DND-41 (cell line): ENCODE measurements at regions not wholly inside any gene's neighbourhood (a gene's known extent, or its start where the extent isn't known, plus 50 kb on each side); places are given as distances from the start of the nearest gene placed in this dataset.

ENCODE experiments used
- ATAC-seq: fragments of 200-7000 bp; cut with Tn5 transposase; 3 replicates; pipeline ENCODE4 v1.9.1; 2021; ENCODE audit warnings: low read depth; ENCODE audit not compliant: insufficient read depth
- DNase-seq: peaks from one replicate; pipeline ENCODE4 v3.0.0-alpha.2; 2020
- H2AFZ ChIP-seq: 2 replicates; pipeline ENCODE4 v1.6.0; 2012; ENCODE audit warnings: low read depth, low read length
- H3K27ac ChIP-seq: 2 replicates; pipeline ENCODE4 v1.5.1; 2012; ENCODE audit warnings: low read length, inconsistent platforms
- H3K27me3 ChIP-seq: fragments of 200-600 bp; sonication (generic); 2 replicates; pipeline ENCODE4 v1.6.0; 2012; ENCODE audit warnings: low read length, mild to moderate bottlenecking, inconsistent platforms; ENCODE audit not compliant: insufficient read depth, poor library complexity
- H3K36me3 ChIP-seq: 2 replicates; pipeline ENCODE4 v1.5.1; 2012; ENCODE audit warnings: low read length, inconsistent platforms; ENCODE audit not compliant: insufficient read depth
- H3K4me1 ChIP-seq: 2 replicates; pipeline ENCODE4 v1.5.1; 2012; ENCODE audit warnings: mild to moderate bottlenecking, low read length; ENCODE audit not compliant: insufficient read depth
- H3K4me2 ChIP-seq: 2 replicates; pipeline ENCODE4 v1.6.0; 2012; ENCODE audit warnings: mild to moderate bottlenecking, moderate library complexity, low read length, inconsistent platforms; ENCODE audit not compliant: insufficient read depth
- H3K4me3 ChIP-seq, 2 experiments: fragments of 200-600 bp in 1 of 2; shearing (Covaris generic) in 1 of 2; 2 replicates each; pipeline ENCODE4 v1.5.1; 2012 to 2016; ENCODE audit warnings: inconsistent platforms in 2 of 2, low read length in 2 of 2, mild to moderate bottlenecking in 2 of 2, low read depth in 1 of 2, moderate library complexity in 1 of 2
- H3K79me2 ChIP-seq: 2 replicates; pipeline ENCODE4 v1.6.0; 2012; ENCODE audit warnings: low read length, inconsistent platforms; ENCODE audit not compliant: insufficient read depth
- H3K9ac ChIP-seq: 2 replicates; pipeline ENCODE4 v1.6.0; 2012; ENCODE audit warnings: low read depth, mild to moderate bottlenecking, inconsistent platforms, low read length, moderate library complexity
- H3K9me3 ChIP-seq: 2 replicates; pipeline ENCODE4 v1.5.1; 2012; ENCODE audit warnings: low read length, moderate library complexity, mild to moderate bottlenecking, inconsistent platforms; ENCODE audit not compliant: insufficient read depth, severe bottlenecking
- H4K20me1 ChIP-seq: 2 replicates; pipeline ENCODE4 v1.6.0; 2012; ENCODE audit warnings: low read length; ENCODE audit not compliant: insufficient read depth
- CTCF ChIP-seq: IDR thresholded peaks from 2 replicates; pipeline ENCODE4 v1.5.1; 2012; ENCODE audit warnings: borderline replicate concordance, low read length, moderate library complexity, mild to moderate bottlenecking; ENCODE audit not compliant: poor library complexity, severe bottlenecking; ENCODE audit errors: extremely low read depth
- EZH2 ChIP-seq: IDR thresholded peaks from 3 replicates; pipeline ENCODE4 v1.6.1; 2012; ENCODE audit warnings: borderline replicate concordance, low read depth, mild to moderate bottlenecking, moderate library complexity, low read length, inconsistent platforms; ENCODE audit not compliant: severe bottlenecking

GRCh38 chr15:39022532-39023305 lies 458.1 kb upstream of the RASGRP1 start:
- no peak for DNase-seq
- no peak overlapping the region for H3K4me2 ChIP-seq
- H3K79me2 ChIP-seq, result no peaks in the 10 kb centered on the region
- no peaks in the 10 kb centered on the region for H3K36me3 ChIP-seq
- no peak overlapping the region for H2AFZ ChIP-seq
- H3K9ac ChIP-seq, result no peak overlapping the region
- H3K4me3 ChIP-seq, result no peak overlapping the region
- ATAC-seq, result no peak
- no peaks in the 10 kb centered on the region for H4K20me1 ChIP-seq
- peaks cover 6% of the 10 kb centered on the region for H3K27me3 ChIP-seq
- H3K9me3 ChIP-seq, result no peaks in the 10 kb centered on the region
- TF ChIP-seq CTCF (no peak), EZH2 (no peak)
- H3K4me1 ChIP-seq, result no peaks in the 10 kb centered on the region
- H3K27ac ChIP-seq, result no peak overlapping the region

- no peak for TF ChIP-seq CTCF
- TF ChIP-seq EZH2, result no peak
- Histone ChIP-seq H3K79me2 (no peaks in the 10 kb centered on the region), H3K4me2 (no peak overlapping the region), H3K36me3 (no peaks in the 10 kb centered on the region), H3K9ac (no peak overlapping the region), H3K4me1 (no peaks in the 10 kb centered on the region), H3K27ac (no peak overlapping the region), H3K4me3 (no peak overlapping the region), H3K27me3 (peaks cover 4% of the 10 kb centered on the region), H2AFZ (no peak overlapping the region), H4K20me1 (no peaks in the 10 kb centered on the region), H3K9me3 (no peaks in the 10 kb centered on the region)
- ATAC-seq, result no peak
- DNase-seq, result no peak
Measured at GRCh38 chr15:39025321-39025720, 460.7 kb upstream of the RASGRP1 start.

GRCh38 chr15:39025881-39026280 lies 461.3 kb upstream of the RASGRP1 start:
- Histone ChIP-seq H3K27ac (no peak overlapping the region), H3K36me3 (no peaks in the 10 kb centered on the region), H3K9ac (no peak overlapping the region), H3K4me1 (no peaks in the 10 kb centered on the region), H3K79me2 (no peaks in the 10 kb centered on the region), H3K4me2 (no peak overlapping the region), H4K20me1 (no peaks in the 10 kb centered on the region), H3K9me3 (no peaks in the 10 kb centered on the region), H3K27me3 (peaks cover 2% of the 10 kb centered on the region), H3K4me3 (no peak overlapping the region), H2AFZ (no peak overlapping the region)
- ATAC-seq (no peak), DNase-seq (no peak)
- no peak for TF ChIP-seq CTCF
- TF ChIP-seq EZH2, result no peak

- Histone ChIP-seq H3K4me3 (no peak overlapping the region), H3K79me2 (no peaks in the 10 kb centered on the region), H3K36me3 (no peaks in the 10 kb centered on the region), H3K27me3 (no peaks in the 10 kb centered on the region), H3K4me1 (no peaks in the 10 kb centered on the region), H4K20me1 (no peaks in the 10 kb centered on the region), H3K4me2 (no peak overlapping the region), H2AFZ (no peak overlapping the region), H3K9ac (no peak overlapping the region), H3K27ac (no peak overlapping the region), H3K9me3 (no peaks in the 10 kb centered on the region)
- ATAC-seq (no peak), DNase-seq (no peak)
- TF ChIP-seq CTCF, result no peak
- TF ChIP-seq EZH2, result no peak
Measured at GRCh38 chr15:39028069-39028468, 463.5 kb upstream of the RASGRP1 start.
